HEK293 (cell line): ENCODE measurements at regions not wholly inside any gene's neighbourhood (a gene's known extent, or its start where the extent isn't known, plus 50 kb on each side); places are given as distances from the start of the nearest gene placed in this dataset.

Experiments used
- CTCF ChIA-PET: fragments of 350-600 bp; formaldehyde crosslinking; extraction: SDS; loops from one replicate; lab custom pipeline; 2021; ENCODE audit warnings: antibody characterized with exemption; lab: Yijun Ruan, JAX
- POLR2A ChIA-PET: fragments of 300-600 bp; formaldehyde crosslinking; extraction: SDS; loops from one replicate; lab custom pipeline; 2020; ENCODE audit warnings: antibody characterized with exemption, inconsistent platforms; lab: Yijun Ruan, JAX
- H3K27ac ChIP-seq: fragments of 200-500 bp; sonication (Bioruptor generic); 2 replicates; pipeline ENCODE4 v1.5.1; 2014; ENCODE audit warnings: low read depth, low read length, control low read depth, inconsistent platforms; ENCODE audit errors: extremely low read depth
- H3K36me3 ChIP-seq, 2 experiments: fragments of 200-500 bp in 1 of 2; sonication (Bioruptor generic) in 1 of 2; 1 replicate in 1 of 2; 2 replicates in 1 of 2; pipeline ENCODE4 v1.5.1; 2014 to 2017; ENCODE audit warnings: inconsistent platforms in 2 of 2, low read length in 2 of 2; ENCODE audit not compliant: control insufficient read depth in 2 of 2, insufficient read depth in 1 of 2
- H3K4me1 ChIP-seq: fragments of 200-500 bp; sonication (Bioruptor generic); 2 replicates; pipeline ENCODE4 v1.5.1; 2014; ENCODE audit warnings: mild to moderate bottlenecking, low read length, inconsistent platforms; ENCODE audit not compliant: control insufficient read depth, insufficient read depth
- H3K4me3 ChIP-seq: 2 replicates; pipeline ENCODE4 v1.5.1; 2011; ENCODE audit warnings: low read depth, mild to moderate bottlenecking, control low read depth, low read length, moderate library complexity
- H3K9me3 ChIP-seq: fragments of 200-500 bp; sonication (Bioruptor generic); 2 replicates; pipeline ENCODE4 v1.5.1; 2014; ENCODE audit warnings: low read depth, low read length, inconsistent platforms; ENCODE audit not compliant: control insufficient read depth, insufficient read depth
- GFI1B ChIP-seq: fragments of 450-650 bp; formaldehyde crosslinking; IDR thresholded peaks from 2 replicates; pipeline ENCODE4 v1.5.1; 2016; ENCODE audit warnings: missing biosample characterization, missing genetic modification characterization
- GLIS1 ChIP-seq: fragments of 450-650 bp; formaldehyde crosslinking; IDR thresholded peaks from 2 replicates; pipeline ENCODE4 v1.5.1; 2016; ENCODE audit warnings: missing biosample characterization, missing genetic modification characterization
- HOXA7 ChIP-seq: sonication (generic); formaldehyde crosslinking; IDR thresholded peaks from 2 replicates; pipeline ENCODE4 v1.8.1; 2022; ENCODE audit warnings: missing genetic modification reagents, borderline replicate concordance
- KLF8 ChIP-seq: fragments of 450-650 bp; formaldehyde crosslinking; IDR thresholded peaks from 2 replicates; pipeline ENCODE4 v1.5.1; 2016; ENCODE audit warnings: missing biosample characterization, missing genetic modification characterization
- OVOL3 ChIP-seq: fragments of 450-650 bp; formaldehyde crosslinking; IDR thresholded peaks from 2 replicates; pipeline ENCODE4 v1.5.1; 2016; ENCODE audit warnings: missing biosample characterization, missing genetic modification characterization
- PRDM1 ChIP-seq: fragments of 450-650 bp; formaldehyde crosslinking; IDR thresholded peaks from 2 replicates; pipeline ENCODE4; 2016; ENCODE audit warnings: missing biosample characterization, missing genetic modification characterization
- YY2 ChIP-seq: fragments of 450-650 bp; formaldehyde crosslinking; IDR thresholded peaks from 2 replicates; pipeline ENCODE4 v1.5.1; 2016; ENCODE audit warnings: missing biosample characterization, missing genetic modification characterization
- ZBTB7A ChIP-seq: fragments of 450-650 bp; formaldehyde crosslinking; IDR thresholded peaks from 2 replicates; pipeline ENCODE4 v1.5.1; 2016; ENCODE audit warnings: low read depth, missing biosample characterization, missing genetic modification characterization
- ZFHX2 ChIP-seq: fragments of 450-650 bp; formaldehyde crosslinking; conservative IDR thresholded peaks from 2 replicates; pipeline ENCODE4 v1.5.1; 2016; ENCODE audit warnings: missing biosample characterization, missing genetic modification characterization
- ZNF155 ChIP-seq: fragments of 450-650 bp; formaldehyde crosslinking; IDR thresholded peaks from 2 replicates; pipeline ENCODE4 v1.5.1; 2016; ENCODE audit warnings: missing biosample characterization, missing genetic modification characterization
- ZNF169 ChIP-seq: fragments of 450-650 bp; formaldehyde crosslinking; IDR thresholded peaks from 2 replicates; pipeline ENCODE4 v1.5.1; 2016; ENCODE audit warnings: missing biosample characterization, missing genetic modification characterization
- ZNF23 ChIP-seq: fragments of 450-650 bp; formaldehyde crosslinking; IDR thresholded peaks from 2 replicates; pipeline ENCODE4 v1.5.1; 2016; ENCODE audit warnings: missing biosample characterization, missing genetic modification characterization, borderline replicate concordance
- ZNF239 ChIP-seq: fragments of 450-650 bp; formaldehyde crosslinking; IDR thresholded peaks from 2 replicates; pipeline ENCODE4 v1.5.1; 2016; ENCODE audit warnings: missing biosample characterization, missing genetic modification characterization
- ZNF26 ChIP-seq: fragments of 450-650 bp; formaldehyde crosslinking; IDR thresholded peaks from 2 replicates; pipeline ENCODE4 v1.5.1; 2016; ENCODE audit warnings: missing biosample characterization, missing genetic modification characterization
- ZNF544 ChIP-seq: fragments of 450-650 bp; formaldehyde crosslinking; IDR thresholded peaks from 2 replicates; pipeline ENCODE4 v1.5.0; 2017; ENCODE audit warnings: missing biosample characterization, missing genetic modification characterization
- ZNF571 ChIP-seq: fragments of 450-650 bp; formaldehyde crosslinking; IDR thresholded peaks from 2 replicates; pipeline ENCODE4 v1.5.0; 2017; ENCODE audit warnings: missing biosample characterization, missing genetic modification characterization
- ZNF585B ChIP-seq: fragments of 450-650 bp; formaldehyde crosslinking; IDR thresholded peaks from 2 replicates; pipeline ENCODE4 v1.5.1; 2016; ENCODE audit warnings: missing biosample characterization, missing genetic modification characterization
- ZNF623 ChIP-seq: fragments of 450-650 bp; formaldehyde crosslinking; IDR thresholded peaks from 2 replicates; pipeline ENCODE4 v1.5.1; 2016; ENCODE audit warnings: missing biosample characterization, missing genetic modification characterization
- ZNF76 ChIP-seq: fragments of 450-650 bp; formaldehyde crosslinking; IDR thresholded peaks from 2 replicates; pipeline ENCODE4; 2016; ENCODE audit warnings: low read depth, missing biosample characterization, missing genetic modification characterization, borderline replicate concordance
- ZNF768 ChIP-seq: fragments of 450-650 bp; formaldehyde crosslinking; IDR thresholded peaks from 2 replicates; pipeline ENCODE4 v1.5.1; 2018; ENCODE audit warnings: missing biosample characterization, mild to moderate bottlenecking, missing genetic modification characterization
- ZSCAN30 ChIP-seq: fragments of 450-650 bp; IDR thresholded peaks from 2 replicates; pipeline ENCODE4 v1.5.1; 2018; ENCODE audit warnings: missing biosample characterization, mild to moderate bottlenecking, missing genetic modification characterization, moderate library complexity
- TF ChIP-seq, protein P1 (sequence below): fragments of 450-650 bp; formaldehyde crosslinking; IDR thresholded peaks from 2 replicates; pipeline ENCODE4 v1.5.1; 2016; ENCODE audit warnings: missing biosample characterization, missing genetic modification characterization
- TF ChIP-seq, protein P2 (sequence below): fragments of 450-650 bp; formaldehyde crosslinking; IDR thresholded peaks from 2 replicates; pipeline ENCODE4 v1.5.1; 2016; ENCODE audit warnings: missing biosample characterization, missing genetic modification characterization
- TF ChIP-seq, protein P3 (sequence below): fragments of 450-650 bp; formaldehyde crosslinking; IDR thresholded peaks from 2 replicates; pipeline ENCODE4 v1.5.1; 2016; ENCODE audit warnings: missing biosample characterization, missing genetic modification characterization

DNA sequence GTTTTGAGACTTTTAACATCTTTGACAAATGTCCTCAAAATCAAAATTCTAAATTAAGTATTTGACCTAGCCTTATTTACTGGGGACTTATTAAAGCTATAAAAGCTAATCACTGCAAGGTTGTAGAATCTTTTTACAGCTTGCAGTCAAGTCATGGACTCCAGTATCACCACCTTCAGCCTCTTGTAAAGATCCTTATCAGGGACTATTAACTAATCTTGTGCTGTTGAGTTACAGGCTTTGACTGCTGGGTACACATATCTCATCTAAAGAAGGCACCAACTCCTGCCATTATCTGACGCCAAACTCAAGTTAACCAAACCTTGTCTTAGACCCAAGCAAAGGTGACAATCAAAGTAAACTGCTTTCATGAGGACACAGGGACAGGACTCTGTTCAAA lies 621.0 kb upstream of the IGFBP3 start:
- no peaks in the 10 kb centered on the region for H3K4me1 ChIP-seq
- H3K4me3 ChIP-seq: no peak overlapping the region
- POLR2A ChIA-PET: no interaction called here
- no peaks in the 10 kb centered on the region for H3K9me3 ChIP-seq
- CTCF ChIA-PET: no interaction called here
- no peak overlapping the region for H3K27ac ChIP-seq
- TF ChIP-seq ZNF768 (tag by site-specific recombination) (no peak), ZFHX2 (no peak), ZNF585B (tag by site-specific recombination) (no peak), ZBTB7A (tag by site-specific recombination) (no peak), KLF8 (tag by site-specific recombination) (no peak), ZNF155 (no peak), GFI1B (no peak), ZNF239 (tag by site-specific recombination) (no peak), OVOL3 (tag by site-specific recombination) (no peak), ZNF76 (tag by site-specific recombination) (no peak)
- no peaks in the 10 kb centered on the region for H3K36me3 ChIP-seq

GRCh38 chr7:46539892-46540483 lies 618.9 kb upstream of the IGFBP3 start:
- H3K4me3 ChIP-seq: no peak overlapping the region
- H3K27ac ChIP-seq: no peak overlapping the region
- ChIA-PET POLR2A (no interaction called here), CTCF (no interaction called here)
- H3K36me3 ChIP-seq: no peaks in the 10 kb centered on the region
- no peaks in the 10 kb centered on the region for H3K9me3 ChIP-seq
- no peaks in the 10 kb centered on the region for H3K4me1 ChIP-seq
- no peak for TF ChIP-seq ZNF623 (tag by site-specific recombination)
- TF ChIP-seq, protein P1, sequence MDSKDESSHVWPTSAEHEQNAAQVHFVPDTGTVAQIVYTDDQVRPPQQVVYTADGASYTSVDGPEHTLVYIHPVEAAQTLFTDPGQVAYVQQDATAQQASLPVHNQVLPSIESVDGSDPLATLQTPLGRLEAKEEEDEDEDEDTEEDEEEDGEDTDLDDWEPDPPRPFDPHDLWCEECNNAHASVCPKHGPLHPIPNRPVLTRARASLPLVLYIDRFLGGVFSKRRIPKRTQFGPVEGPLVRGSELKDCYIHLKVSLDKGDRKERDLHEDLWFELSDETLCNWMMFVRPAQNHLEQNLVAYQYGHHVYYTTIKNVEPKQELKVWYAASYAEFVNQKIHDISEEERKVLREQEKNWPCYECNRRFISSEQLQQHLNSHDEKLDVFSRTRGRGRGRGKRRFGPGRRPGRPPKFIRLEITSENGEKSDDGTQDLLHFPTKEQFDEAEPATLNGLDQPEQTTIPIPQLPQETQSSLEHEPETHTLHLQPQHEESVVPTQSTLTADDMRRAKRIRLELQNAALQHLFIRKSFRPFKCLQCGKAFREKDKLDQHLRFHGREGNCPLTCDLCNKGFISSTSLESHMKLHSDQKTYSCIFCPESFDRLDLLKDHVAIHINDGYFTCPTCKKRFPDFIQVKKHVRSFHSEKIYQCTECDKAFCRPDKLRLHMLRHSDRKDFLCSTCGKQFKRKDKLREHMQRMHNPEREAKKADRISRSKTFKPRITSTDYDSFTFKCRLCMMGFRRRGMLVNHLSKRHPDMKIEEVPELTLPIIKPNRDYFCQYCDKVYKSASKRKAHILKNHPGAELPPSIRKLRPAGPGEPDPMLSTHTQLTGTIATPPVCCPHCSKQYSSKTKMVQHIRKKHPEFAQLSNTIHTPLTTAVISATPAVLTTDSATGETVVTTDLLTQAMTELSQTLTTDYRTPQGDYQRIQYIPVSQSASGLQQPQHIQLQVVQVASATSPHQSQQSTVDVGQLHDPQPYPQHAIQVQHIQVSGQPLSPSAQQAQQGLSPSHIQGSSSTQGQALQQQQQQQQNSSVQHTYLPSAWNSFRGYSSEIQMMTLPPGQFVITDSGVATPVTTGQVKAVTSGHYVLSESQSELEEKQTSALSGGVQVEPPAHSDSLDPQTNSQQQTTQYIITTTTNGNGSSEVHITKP (tag by site-specific recombination): no peak
- no peak for TF ChIP-seq ZNF26
- no peak for TF ChIP-seq HOXA7 (CRISPR knock-in tag)
- TF ChIP-seq, all 188 proteins: peak for 0

DNA sequence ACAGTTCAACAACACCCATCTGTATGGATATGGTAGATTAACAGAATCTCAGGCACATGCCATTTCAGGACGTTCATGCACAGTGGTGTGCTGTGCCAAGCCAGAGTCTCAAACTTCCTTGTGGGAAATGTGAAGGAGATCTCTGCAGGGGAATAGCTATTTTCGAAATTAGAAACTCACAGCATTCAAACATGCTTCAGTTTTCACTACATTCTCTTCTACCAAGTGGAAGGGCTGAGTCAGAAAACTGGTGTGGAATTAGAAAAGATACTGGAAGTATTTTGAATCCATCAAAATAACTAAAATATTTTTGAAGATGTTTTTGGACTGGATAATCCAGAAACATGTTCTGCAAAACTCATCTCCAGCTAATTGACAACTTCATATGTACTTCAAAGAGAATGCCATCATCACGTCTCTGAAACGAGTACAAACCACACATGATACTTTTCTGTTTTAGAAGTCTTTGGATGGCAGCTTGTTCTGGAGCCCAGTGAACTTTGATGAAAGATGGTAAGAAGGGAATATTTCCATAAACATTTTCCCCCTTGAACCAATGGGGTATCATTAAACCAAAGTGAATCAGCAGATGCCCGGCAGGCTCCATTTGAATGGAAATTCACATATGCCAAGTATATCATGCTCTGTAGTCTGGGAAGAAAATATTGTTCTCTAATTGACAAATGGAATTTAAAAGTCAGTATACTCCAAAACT lies 616.3 kb upstream of the IGFBP3 start:
- no peaks in the 10 kb centered on the region for H3K9me3 ChIP-seq
- H3K4me3 ChIP-seq: no peak overlapping the region
- CTCF ChIA-PET: no interaction called here
- TF ChIP-seq ZNF571 (tag by site-specific recombination): no peak
- TF ChIP-seq PRDM1 (tag by site-specific recombination): no peak
- TF ChIP-seq ZNF544 (tag by site-specific recombination): no peak
- no peak for TF ChIP-seq ZNF23
- TF ChIP-seq, protein P2, sequence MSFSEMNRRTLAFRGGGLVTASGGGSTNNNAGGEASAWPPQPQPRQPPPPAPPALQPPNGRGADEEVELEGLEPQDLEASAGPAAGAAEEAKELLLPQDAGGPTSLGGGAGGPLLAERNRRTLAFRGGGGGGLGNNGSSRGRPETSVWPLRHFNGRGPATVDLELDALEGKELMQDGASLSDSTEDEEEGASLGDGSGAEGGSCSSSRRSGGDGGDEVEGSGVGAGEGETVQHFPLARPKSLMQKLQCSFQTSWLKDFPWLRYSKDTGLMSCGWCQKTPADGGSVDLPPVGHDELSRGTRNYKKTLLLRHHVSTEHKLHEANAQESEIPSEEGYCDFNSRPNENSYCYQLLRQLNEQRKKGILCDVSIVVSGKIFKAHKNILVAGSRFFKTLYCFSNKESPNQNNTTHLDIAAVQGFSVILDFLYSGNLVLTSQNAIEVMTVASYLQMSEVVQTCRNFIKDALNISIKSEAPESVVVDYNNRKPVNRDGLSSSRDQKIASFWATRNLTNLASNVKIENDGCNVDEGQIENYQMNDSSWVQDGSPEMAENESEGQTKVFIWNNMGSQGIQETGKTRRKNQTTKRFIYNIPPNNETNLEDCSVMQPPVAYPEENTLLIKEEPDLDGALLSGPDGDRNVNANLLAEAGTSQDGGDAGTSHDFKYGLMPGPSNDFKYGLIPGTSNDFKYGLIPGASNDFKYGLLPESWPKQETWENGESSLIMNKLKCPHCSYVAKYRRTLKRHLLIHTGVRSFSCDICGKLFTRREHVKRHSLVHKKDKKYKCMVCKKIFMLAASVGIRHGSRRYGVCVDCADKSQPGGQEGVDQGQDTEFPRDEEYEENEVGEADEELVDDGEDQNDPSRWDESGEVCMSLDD (tag by site-specific recombination): no peak
- no peak for TF ChIP-seq ZSCAN30
- no peak for TF ChIP-seq YY2
- no peak for TF ChIP-seq GLIS1 (tag by site-specific recombination)
- TF ChIP-seq, protein P3, sequence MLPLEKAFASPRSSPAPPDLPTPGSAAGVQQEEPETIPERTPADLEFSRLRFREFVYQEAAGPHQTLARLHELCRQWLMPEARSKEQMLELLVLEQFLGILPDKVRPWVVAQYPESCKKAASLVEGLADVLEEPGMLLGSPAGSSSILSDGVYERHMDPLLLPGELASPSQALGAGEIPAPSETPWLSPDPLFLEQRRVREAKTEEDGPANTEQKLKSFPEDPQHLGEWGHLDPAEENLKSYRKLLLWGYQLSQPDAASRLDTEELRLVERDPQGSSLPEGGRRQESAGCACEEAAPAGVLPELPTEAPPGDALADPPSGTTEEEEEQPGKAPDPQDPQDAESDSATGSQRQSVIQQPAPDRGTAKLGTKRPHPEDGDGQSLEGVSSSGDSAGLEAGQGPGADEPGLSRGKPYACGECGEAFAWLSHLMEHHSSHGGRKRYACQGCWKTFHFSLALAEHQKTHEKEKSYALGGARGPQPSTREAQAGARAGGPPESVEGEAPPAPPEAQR (tag by site-specific recombination): no peak
- TF ChIP-seq ZNF169 (tag by site-specific recombination): no peak

More for the DNA sequence above, 616.3 kb upstream of the IGFBP3 start:
- H3K4me1 ChIP-seq: no peaks in the 10 kb centered on the region
- H3K27ac ChIP-seq: no peak overlapping the region
- H3K36me3 ChIP-seq: no peaks in the 10 kb centered on the region
- POLR2A ChIA-PET: no interaction called here
